ENCODE measurements at regions not wholly inside any gene's neighbourhood (a gene's known extent, or its start where the extent isn't known, plus 50 kb on each side); places are given as distances from the start of the nearest gene placed in this dataset.

- in situ Hi-C loops (cut with HindIII; ENCODE audit: low pct_unique_long_range_greater_than_20kb, low sequenced_read_pairs) = no loop called here
- TF ChIP-seq JUND (IDR thresholded peaks at IDR 0.05; ENCODE audit: low read depth) = no peak
- no peak for DNase-seq (ENCODE audit: low read depth in 1 of 2, low spot score in 1 of 2)
Observed at GRCh38 chr6:9020001-9020400, 584.7 kb upstream of the SLC35B3 start.

GRCh38 chr6:9009931-9010330, 574.6 kb upstream of the SLC35B3 start:
- TF ChIP-seq JUND (IDR thresholded peaks at IDR 0.05; ENCODE audit: low read depth) = no peak
- in situ Hi-C loops (cut with HindIII; ENCODE audit: low pct_unique_long_range_greater_than_20kb, low sequenced_read_pairs) = no loop called here
- no peak for DNase-seq (ENCODE audit: low read depth in 1 of 2, low spot score in 1 of 2)

- DNase-seq (ENCODE audit: low read depth in 1 of 2, low spot score in 1 of 2) = no peak
- in situ Hi-C loops (cut with HindIII; ENCODE audit: low pct_unique_long_range_greater_than_20kb, low sequenced_read_pairs) = no loop called here
- no peak for TF ChIP-seq JUND (IDR thresholded peaks at IDR 0.05; ENCODE audit: low read depth)
Observed at GRCh38 chr6:9007027-9007426, 571.7 kb upstream of the SLC35B3 start.

GRCh38 chr6:9002833-9003232, 567.5 kb upstream of the SLC35B3 start:
- no peak for TF ChIP-seq JUND (IDR thresholded peaks at IDR 0.05; ENCODE audit: low read depth)
- DNase-seq (ENCODE audit: low read depth in 1 of 2, low spot score in 1 of 2) = no peak
- in situ Hi-C loops (cut with HindIII; ENCODE audit: low pct_unique_long_range_greater_than_20kb, low sequenced_read_pairs) = no loop called here

GRCh38 chr6:8995156-8995555, 559.8 kb upstream of the SLC35B3 start:
- DNase-seq (ENCODE audit: low read depth in 1 of 2, low spot score in 1 of 2) = no peak
- in situ Hi-C loops (cut with HindIII; ENCODE audit: low pct_unique_long_range_greater_than_20kb, low sequenced_read_pairs) = no loop called here
- TF ChIP-seq JUND (IDR thresholded peaks at IDR 0.05; ENCODE audit: low read depth) = no peak

- no peak for TF ChIP-seq JUND (IDR thresholded peaks at IDR 0.05; ENCODE audit: low read depth)
- in situ Hi-C loops (cut with HindIII; ENCODE audit: low pct_unique_long_range_greater_than_20kb, low sequenced_read_pairs) = no loop called here
Observed at GRCh38 chr6:8993111-8993510, 557.8 kb upstream of the SLC35B3 start.

GRCh38 chr6:8991844-8992243, 556.5 kb upstream of the SLC35B3 start:
- in situ Hi-C loops (cut with HindIII; ENCODE audit: low pct_unique_long_range_greater_than_20kb, low sequenced_read_pairs) = no loop called here
- TF ChIP-seq JUND (IDR thresholded peaks at IDR 0.05; ENCODE audit: low read depth) = no peak
- DNase-seq (ENCODE audit: low read depth in 1 of 2, low spot score in 1 of 2) = no peak

More at GRCh38 chr6:8993111-8993510, 557.8 kb upstream of the SLC35B3 start:
- no peak for DNase-seq (ENCODE audit: low read depth in 1 of 2, low spot score in 1 of 2)

GRCh38 chr6:8990075-8990474, 554.7 kb upstream of the SLC35B3 start:
- in situ Hi-C loops (cut with HindIII; ENCODE audit: low pct_unique_long_range_greater_than_20kb, low sequenced_read_pairs) = no loop called here
- no peak for TF ChIP-seq JUND (IDR thresholded peaks at IDR 0.05; ENCODE audit: low read depth)
- DNase-seq (ENCODE audit: low read depth in 1 of 2, low spot score in 1 of 2) = no peak

GRCh38 chr6:8983202-8983688, 547.9 kb upstream of the SLC35B3 start:
- in situ Hi-C loops (cut with HindIII; ENCODE audit: low pct_unique_long_range_greater_than_20kb, low sequenced_read_pairs) = no loop called here
- peak; percentile 34 to 71 for DNase-seq (ENCODE audit: low read depth in 1 of 2, low spot score in 1 of 2)
- TF ChIP-seq JUND (IDR thresholded peaks at IDR 0.05; ENCODE audit: low read depth) = no peak

GRCh38 chr6:8982668-8983067, 547.3 kb upstream of the SLC35B3 start:
- in situ Hi-C loops (cut with HindIII; ENCODE audit: low pct_unique_long_range_greater_than_20kb, low sequenced_read_pairs) = no loop called here
- TF ChIP-seq JUND (IDR thresholded peaks at IDR 0.05; ENCODE audit: low read depth) = no peak
- no peak for DNase-seq (ENCODE audit: low read depth in 1 of 2, low spot score in 1 of 2)

GRCh38 chr6:8973395-8973794, 538.0 kb upstream of the SLC35B3 start:
- DNase-seq (ENCODE audit: low read depth in 1 of 2, low spot score in 1 of 2) = no peak
- TF ChIP-seq JUND (IDR thresholded peaks at IDR 0.05; ENCODE audit: low read depth) = no peak
- in situ Hi-C loops (cut with HindIII; ENCODE audit: low pct_unique_long_range_greater_than_20kb, low sequenced_read_pairs) = no loop called here

GRCh38 chr6:8969747-8970146, 534.4 kb upstream of the SLC35B3 start:
- no peak for TF ChIP-seq JUND (IDR thresholded peaks at IDR 0.05; ENCODE audit: low read depth)
- no peak for DNase-seq (ENCODE audit: low read depth in 1 of 2, low spot score in 1 of 2)
- in situ Hi-C loops (cut with HindIII; ENCODE audit: low pct_unique_long_range_greater_than_20kb, low sequenced_read_pairs) = no loop called here

- DNase-seq (ENCODE audit: low read depth in 1 of 2, low spot score in 1 of 2) = no peak
Observed at GRCh38 chr6:8958894-8959511, 523.7 kb upstream of the SLC35B3 start.

GRCh38 chr6:8953310-8953709, 518.0 kb upstream of the SLC35B3 start:
- DNase-seq (ENCODE audit: low read depth in 1 of 2, low spot score in 1 of 2) = no peak
- in situ Hi-C loops (cut with HindIII; ENCODE audit: low pct_unique_long_range_greater_than_20kb, low sequenced_read_pairs) = no loop called here
- TF ChIP-seq JUND (IDR thresholded peaks at IDR 0.05; ENCODE audit: low read depth) = no peak

More at GRCh38 chr6:8958894-8959511, 523.7 kb upstream of the SLC35B3 start:
- in situ Hi-C loops (cut with HindIII; ENCODE audit: low pct_unique_long_range_greater_than_20kb, low sequenced_read_pairs) = no loop called here
- no peak for TF ChIP-seq JUND (IDR thresholded peaks at IDR 0.05; ENCODE audit: low read depth)

Measured in T47D (cell line).